Tibial nerve (tissue), 4 donors: ENCODE measurements at regions not wholly inside any gene's neighbourhood (a gene's known extent, or its start where the extent isn't known, plus 50 kb on each side); places are given as distances from the start of the nearest gene placed in this dataset.

Experiments used
- CTCF ChIP-seq, 5 experiments: fragments of 200-600 bp in 3 of 5; fragments of 450-650 bp in 2 of 5; sonication (generic) in 3 of 5; IDR thresholded peaks; one replicate each; pipeline ENCODE4 v1.5.1; 2016 to 2019; ENCODE audit warnings: antibody characterized with exemption in 5 of 5, mild to moderate bottlenecking in 3 of 5, moderate library complexity in 2 of 5
- EP300 ChIP-seq, 2 donors: sonication (generic); formaldehyde crosslinking; IDR thresholded peaks; one replicate each; pipeline ENCODE4 v1.6.1; 2017; ENCODE audit warnings: antibody characterized with exemption in 2 of 2, mild to moderate bottlenecking in 1 of 2
- POLR2A ChIP-seq, 2 donors: fragments of 450-650 bp; IDR thresholded peaks; one replicate each; pipeline ENCODE4 v1.6.1; 2017; ENCODE audit warnings: antibody characterized with exemption in 2 of 2, mild to moderate bottlenecking in 2 of 2, moderate library complexity in 2 of 2

- no peak for TF ChIP-seq CTCF (IDR thresholded peaks at IDR 0.05)
- TF ChIP-seq POLR2A (IDR thresholded peaks at IDR 0.05), result no peak
- no peak for TF ChIP-seq EP300 (IDR thresholded peaks at IDR 0.05)
These were observed 894.2 kb downstream of the KCNJ2 start for GRCh38 chr17:71063559-71063958.
